Esophagus muscularis mucosa (tissue), 3 donors: ENCODE measurements at regions not wholly inside any gene's neighbourhood (a gene's known extent, or its start where the extent isn't known, plus 50 kb on each side); places are given as distances from the start of the nearest gene placed in this dataset.

Source experiments
- CTCF ChIP-seq, 3 experiments: fragments of 200-600 bp in 2 of 3; fragments of 450-650 bp in 1 of 3; sonication (generic) in 2 of 3; IDR thresholded peaks; one replicate each; pipeline ENCODE4 v1.5.1; 2017 to 2019; ENCODE audit warnings: antibody characterized with exemption in 3 of 3, mild to moderate bottlenecking in 2 of 3, moderate library complexity in 1 of 3
- POLR2AphosphoS5 ChIP-seq, 2 donors: sonication (generic); formaldehyde crosslinking; IDR thresholded peaks; one replicate each; pipeline ENCODE4 v1.6.1; 2017; ENCODE audit warnings: antibody characterized with exemption in 2 of 2

DNA sequence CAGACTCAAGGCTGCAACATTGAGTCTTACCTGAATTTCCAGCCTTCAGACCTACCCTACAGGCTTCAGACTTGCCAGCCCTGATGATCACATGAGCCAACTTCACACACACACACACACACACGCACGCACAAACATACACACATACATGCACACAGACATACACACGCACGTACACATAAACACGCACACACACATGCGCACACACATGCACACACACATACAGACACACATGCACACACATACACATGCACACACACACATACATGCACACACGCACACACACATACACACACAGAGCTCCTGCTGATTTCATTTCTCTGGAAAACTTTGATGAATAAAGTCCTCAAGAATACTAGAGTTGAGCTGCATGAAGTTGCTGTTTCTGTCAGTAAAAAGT is 78.3 kb upstream of the SLC2A1 start:
- no peak for TF ChIP-seq CTCF (IDR thresholded peaks at IDR 0.05)
- TF ChIP-seq POLR2AphosphoS5 (IDR thresholded peaks at IDR 0.05) = no peak
